CD4-positive, alpha-beta T cell (primary cell): ENCODE measurements at regions not wholly inside any gene's neighbourhood (a gene's known extent, or its start where the extent isn't known, plus 50 kb on each side); places are given as distances from the start of the nearest gene placed in this dataset.
"Not testable (repeated sequence)": the region's sequence is repeated elsewhere in the genome, so short reads cannot be mapped to it uniquely, and the experiment has no call there.

Source experiments
- ATAC-seq: fragments of 200-7000 bp; cut with Tn5 transposase; one replicate; pipeline ENCODE4 v1.10.0; 2022; ENCODE audit warnings: mild to moderate bottlenecking; ENCODE audit not compliant: poor library complexity
- CTCF ChIA-PET: fragments of 350-600 bp; sonication (Branson Sonifier 250); formaldehyde crosslinking; loops from one replicate; lab custom pipeline; 2021; ENCODE audit warnings: antibody characterized with exemption, inconsistent platforms; lab: Charles Lee
- POLR2A ChIA-PET: fragments of 350-600 bp; sonication (Branson Sonifier 250); formaldehyde crosslinking; loops from one replicate; lab custom pipeline; 2021; ENCODE audit warnings: antibody characterized with exemption, inconsistent platforms; lab: Charles Lee
- DNase-seq, 14 experiments: peaks; one replicate each; pipeline ENCODE4 v3.0.0-alpha.2; 2013 to 2020; ENCODE audit warnings: mixed read lengths in 2 of 14
- H3K27ac ChIP-seq, 2 donors: one replicate each; pipeline versions ENCODE4 v1.5.1 to v1.7.0; 2013; ENCODE audit warnings: low read length in 2 of 2, low read depth in 1 of 2, mild to moderate bottlenecking in 1 of 2
- H3K27me3 ChIP-seq, 2 experiments: 1 replicate in 1 of 2; 2 replicates in 1 of 2; pipeline versions ENCODE4 v1.6.1 to v1.7.0; 2013; ENCODE audit warnings: low read length in 2 of 2, control low read depth in 1 of 2, mild to moderate bottlenecking in 1 of 2, moderate library complexity in 1 of 2; ENCODE audit not compliant: insufficient read depth in 2 of 2, control insufficient read depth in 1 of 2
- H3K36me3 ChIP-seq: one replicate; pipeline ENCODE4 v1.6.1; 2013; ENCODE audit warnings: low read length, control low read depth; ENCODE audit not compliant: insufficient read depth
- H3K4me1 ChIP-seq: one replicate; pipeline ENCODE4 v1.6.1; 2013; ENCODE audit warnings: low read length, control low read depth; ENCODE audit not compliant: insufficient read depth
- H3K4me3 ChIP-seq: one replicate; pipeline ENCODE4 v1.5.1; 2013; ENCODE audit warnings: mild to moderate bottlenecking, low read length, moderate library complexity
- H3K9me3 ChIP-seq, 2 experiments: 1 replicate in 1 of 2; 2 replicates in 1 of 2; pipeline versions ENCODE4 v1.6.1 to v1.7.0; 2013; ENCODE audit warnings: low read length in 2 of 2, mild to moderate bottlenecking in 2 of 2, control low read depth in 1 of 2, moderate library complexity in 1 of 2; ENCODE audit not compliant: control insufficient read depth in 1 of 2, insufficient read depth in 1 of 2
- H3K27ac Mint-ChIP-seq: one replicate; pipeline ENCODE4 v1.8.0; 2020; ENCODE audit warnings: mixed read lengths
- H3K27me3 Mint-ChIP-seq: one replicate; pipeline ENCODE4 v1.8.0; 2021; ENCODE audit warnings: mixed read lengths
- H3K36me3 Mint-ChIP-seq: one replicate; pipeline ENCODE4 v1.8.0; 2021; ENCODE audit warnings: low read depth, mixed read lengths
- H3K4me1 Mint-ChIP-seq: one replicate; pipeline ENCODE4 v1.8.0; 2021; ENCODE audit warnings: low read depth, mixed read lengths
- H3K4me3 Mint-ChIP-seq: one replicate; pipeline ENCODE4 v1.8.0; 2020; ENCODE audit warnings: mild to moderate bottlenecking, mixed read lengths
- H3K9me3 Mint-ChIP-seq: one replicate; pipeline ENCODE4 v1.8.0; 2020; ENCODE audit warnings: mixed read lengths
- CTCF ChIP-seq: fragments of 200-600 bp; IDR thresholded peaks from one replicate; pipeline ENCODE4 v1.8.0; 2022; ENCODE audit warnings: antibody characterized with exemption, mild to moderate bottlenecking
- intact Hi-C, 2 experiments: fragments of 100-400 bp; cut with DNase I in 1 of 2; cut with micrococcal nuclease in 1 of 2; formaldehyde crosslinking; loops; one replicate each; pipeline versions ENCODE4 v1.15.1 to v1.9.0; 2023 to 2025; cut with DNase I, micrococcal nuclease

- H3K36me3 ChIP-seq, result no peaks in the 10 kb centered on the region
- ATAC-seq (no peak), DNase-seq (no peak)
- ChIA-PET CTCF (no interaction called here), POLR2A (no interaction called here)
- intact Hi-C loops, result no loop called here
- Mint-ChIP-seq H3K4me1 (no peaks in the 10 kb centered on the region), H3K9me3 (peaks cover 2% of the 10 kb centered on the region), H3K36me3 (no peaks in the 10 kb centered on the region), H3K4me3 (no peak overlapping the region), H3K27me3 (peaks cover 41% of the 10 kb centered on the region), H3K27ac (no peak overlapping the region)
- H3K9me3 ChIP-seq, result peaks cover 0 to 6% of the 10 kb centered on the region in 2 experiments
- H3K27ac ChIP-seq, result no peak overlapping the region
- no peak overlapping the region for H3K4me3 ChIP-seq
- H3K4me1 ChIP-seq, result no peaks in the 10 kb centered on the region
- no peak for TF ChIP-seq CTCF
- peaks cover 0 to 3% of the 10 kb centered on the region in 2 experiments for H3K27me3 ChIP-seq
Measured at GRCh38 chr13:100976993-100977392, 302.4 kb upstream of the TMTC4 start.

- peaks cover 35% of the 10 kb centered on the region for H3K27me3 Mint-ChIP-seq
- ATAC-seq, H3K4me3 ChIP-seq, CTCF ChIA-PET, H3K9me3 ChIP-seq, H3K9me3 Mint-ChIP-seq, H3K36me3 Mint-ChIP-seq, H3K36me3 ChIP-seq, H3K27ac Mint-ChIP-seq, H3K4me3 Mint-ChIP-seq, intact Hi-C loops, H3K27ac ChIP-seq, DNase-seq, H3K4me1 ChIP-seq, POLR2A ChIA-PET, H3K27me3 ChIP-seq, H3K4me1 Mint-ChIP-seq: not testable (repeated sequence)
Measured at GRCh38 chr13:100975666-100976065, 301.1 kb upstream of the TMTC4 start.

GRCh38 chr13:100962585-100962984, 288.0 kb upstream of the TMTC4 start:
- POLR2A ChIA-PET, result no interaction called here
- no peaks in the 10 kb centered on the region for H3K27me3 ChIP-seq
- CTCF ChIA-PET, result no interaction called here
- H3K36me3 ChIP-seq, result no peaks in the 10 kb centered on the region
- H3K4me1 ChIP-seq, result no peaks in the 10 kb centered on the region
- DNase-seq (no peak), ATAC-seq (no peak)
- no peak overlapping the region for H3K4me3 ChIP-seq
- Mint-ChIP-seq H3K9me3 (peaks cover 2% of the 10 kb centered on the region), H3K4me3 (no peak overlapping the region), H3K4me1 (no peaks in the 10 kb centered on the region), H3K27ac (no peak overlapping the region), H3K27me3 (peaks cover 17% of the 10 kb centered on the region), H3K36me3 (no peaks in the 10 kb centered on the region)
- H3K9me3 ChIP-seq, result no peaks in the 10 kb centered on the region
- no peak overlapping the region for H3K27ac ChIP-seq
- no peak for TF ChIP-seq CTCF
- intact Hi-C loops, result no loop called here

- no peaks in the 10 kb centered on the region for H3K9me3 ChIP-seq
- no peak overlapping the region for H3K4me3 Mint-ChIP-seq
- H3K4me1 Mint-ChIP-seq, result no peaks in the 10 kb centered on the region
- no peak for TF ChIP-seq CTCF
- no peaks in the 10 kb centered on the region for H3K4me1 ChIP-seq
- H3K27me3 Mint-ChIP-seq, result peaks cover 18% of the 10 kb centered on the region
- ChIA-PET POLR2A (no interaction called here), CTCF (no interaction called here)
- H3K27ac Mint-ChIP-seq, result no peak overlapping the region
- ATAC-seq (no peak), DNase-seq (no peak)
- no peak overlapping the region for H3K27ac ChIP-seq
- no peaks in the 10 kb centered on the region for H3K9me3 Mint-ChIP-seq
- no peaks in the 10 kb centered on the region for H3K36me3 ChIP-seq
- H3K36me3 Mint-ChIP-seq, result no peaks in the 10 kb centered on the region
- no peak overlapping the region for H3K4me3 ChIP-seq
- no peaks in the 10 kb centered on the region for H3K27me3 ChIP-seq
- intact Hi-C loops, result no loop called here
Measured at GRCh38 chr13:100961186-100961585, 286.6 kb upstream of the TMTC4 start.
